AG04449 (cell line): ENCODE measurements at regions not wholly inside any gene's neighbourhood (a gene's known extent, or its start where the extent isn't known, plus 50 kb on each side); places are given as distances from the start of the nearest gene placed in this dataset.
"Not testable (repeated sequence)": the region's sequence is repeated elsewhere in the genome, so short reads cannot be mapped to it uniquely, and the experiment has no call there.

Experiments
- CTCF ChIA-PET: fragments of 350-600 bp; formaldehyde crosslinking; extraction: SDS; loops from one replicate; lab custom pipeline; 2021; ENCODE audit warnings: antibody characterized with exemption; lab: Yijun Ruan, JAX
- POLR2A ChIA-PET: fragments of 400-600, 350-600 bp; formaldehyde crosslinking; extraction: SDS; loops from one replicate; lab custom pipeline; 2020; ENCODE audit warnings: antibody characterized with exemption, inconsistent platforms; lab: Yijun Ruan, JAX
- DNase-seq: peaks from one replicate; pipeline ENCODE4 v3.0.0-alpha.2; 2010; ENCODE audit warnings: low read depth, low spot score
- H3K4me3 ChIP-seq: 2 replicates; pipeline ENCODE4 v1.5.1; 2011; ENCODE audit warnings: low read depth, mild to moderate bottlenecking, control low read depth, low read length
- CTCF ChIP-seq: IDR thresholded peaks from one replicate; pipeline ENCODE4 v1.5.1; 2011; ENCODE audit warnings: mild to moderate bottlenecking, moderate library complexity, low read length, control low read depth, inconsistent platforms; ENCODE audit not compliant: insufficient read depth; ENCODE audit errors: missing control alignments

- no peak for DNase-seq
- no peak for TF ChIP-seq CTCF
- POLR2A ChIA-PET = no interaction called here
- H3K4me3 ChIP-seq = no peak overlapping the region
- CTCF ChIA-PET = no interaction called here
These were observed 1178.7 kb downstream of the SUCLG1 start for GRCh38 chr2:83280391-83280790.

DNA sequence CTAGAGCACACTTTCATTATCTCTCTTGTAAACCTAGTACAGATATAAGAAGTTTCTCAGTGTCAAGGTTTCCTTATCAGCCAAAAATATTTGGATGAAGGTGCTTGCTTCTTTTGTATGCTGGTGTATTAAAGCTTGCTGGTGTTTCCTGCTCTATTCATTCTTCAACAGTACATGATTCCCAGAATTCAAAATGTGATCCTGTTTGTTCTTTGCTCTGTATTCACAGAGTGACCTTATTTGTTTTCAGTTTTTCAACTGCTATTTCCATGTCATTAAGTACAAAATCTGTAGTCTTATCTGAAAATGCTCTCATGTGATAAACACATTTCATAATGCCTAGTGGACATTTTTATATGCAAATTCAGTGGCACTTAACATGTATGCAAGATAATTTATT is 1185.8 kb downstream of the SUCLG1 start:
- DNase-seq = no peak
- ChIA-PET CTCF (no interaction called here), POLR2A (no interaction called here)
- TF ChIP-seq CTCF = no peak
- H3K4me3 ChIP-seq = no peak overlapping the region

- DNase-seq = no peak
- POLR2A ChIA-PET = no interaction called here
- no peak overlapping the region for H3K4me3 ChIP-seq
- CTCF ChIA-PET = no interaction called here
- TF ChIP-seq CTCF = no peak
These were observed 1197.4 kb downstream of the SUCLG1 start for GRCh38 chr2:83261591-83262136.

DNA sequence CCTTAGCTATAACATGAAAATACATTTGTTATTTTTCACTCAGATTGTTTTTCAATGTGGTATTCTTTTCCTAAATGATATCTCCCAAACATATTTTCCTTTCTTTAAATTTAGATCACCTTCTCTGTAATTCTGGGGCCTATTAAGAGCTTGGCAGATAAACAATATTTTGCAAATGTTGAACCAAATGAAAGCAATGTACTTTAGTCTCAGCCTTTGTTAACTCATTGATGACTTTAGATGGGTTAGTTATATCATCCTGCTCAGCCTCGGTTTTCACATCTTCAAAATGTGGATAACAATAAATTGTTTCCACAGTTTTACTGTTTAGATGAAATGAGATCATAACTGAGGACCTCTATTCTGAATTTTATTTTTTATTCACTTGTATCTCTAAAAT is 1205.2 kb downstream of the SUCLG1 start:
- no peak overlapping the region for H3K4me3 ChIP-seq
- POLR2A ChIA-PET = no interaction called here
- no peak for DNase-seq
- CTCF ChIA-PET = interaction anchor here (0.6 kb wide), 1 partner anchor 13 kb away, joined by 3 read pairs; no protein-coding TSS in a partner anchor
- no peak for TF ChIP-seq CTCF

DNA sequence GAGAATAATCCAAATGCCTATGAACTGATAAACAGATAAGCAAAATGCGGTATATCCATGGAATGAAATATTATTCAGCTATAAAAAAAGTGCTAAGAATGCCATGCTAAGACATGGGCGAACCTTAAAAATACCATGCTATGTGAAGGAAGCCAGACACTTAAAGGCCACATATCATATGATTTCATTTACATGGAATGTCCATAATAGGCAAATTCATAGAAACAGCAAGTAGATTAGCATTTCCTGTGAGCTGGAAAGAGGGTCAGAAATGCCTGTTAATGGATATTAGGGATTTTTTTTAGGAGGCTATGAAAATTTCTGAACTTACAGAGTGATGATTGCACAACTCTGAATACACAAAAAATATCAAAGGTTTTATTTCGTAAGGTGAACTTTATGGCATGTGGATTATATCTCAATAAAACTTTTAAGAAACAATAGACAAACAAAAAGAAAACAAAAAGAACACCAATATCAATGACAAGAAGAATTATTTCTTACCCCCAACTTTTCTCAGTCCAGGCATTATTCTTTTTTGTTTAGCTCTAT is 1207.7 kb downstream of the SUCLG1 start:
- POLR2A ChIA-PET = no interaction called here
- DNase-seq = no peak
- CTCF ChIA-PET = no interaction called here
- TF ChIP-seq CTCF = no peak
- H3K4me3 ChIP-seq = no peak overlapping the region

DNA sequence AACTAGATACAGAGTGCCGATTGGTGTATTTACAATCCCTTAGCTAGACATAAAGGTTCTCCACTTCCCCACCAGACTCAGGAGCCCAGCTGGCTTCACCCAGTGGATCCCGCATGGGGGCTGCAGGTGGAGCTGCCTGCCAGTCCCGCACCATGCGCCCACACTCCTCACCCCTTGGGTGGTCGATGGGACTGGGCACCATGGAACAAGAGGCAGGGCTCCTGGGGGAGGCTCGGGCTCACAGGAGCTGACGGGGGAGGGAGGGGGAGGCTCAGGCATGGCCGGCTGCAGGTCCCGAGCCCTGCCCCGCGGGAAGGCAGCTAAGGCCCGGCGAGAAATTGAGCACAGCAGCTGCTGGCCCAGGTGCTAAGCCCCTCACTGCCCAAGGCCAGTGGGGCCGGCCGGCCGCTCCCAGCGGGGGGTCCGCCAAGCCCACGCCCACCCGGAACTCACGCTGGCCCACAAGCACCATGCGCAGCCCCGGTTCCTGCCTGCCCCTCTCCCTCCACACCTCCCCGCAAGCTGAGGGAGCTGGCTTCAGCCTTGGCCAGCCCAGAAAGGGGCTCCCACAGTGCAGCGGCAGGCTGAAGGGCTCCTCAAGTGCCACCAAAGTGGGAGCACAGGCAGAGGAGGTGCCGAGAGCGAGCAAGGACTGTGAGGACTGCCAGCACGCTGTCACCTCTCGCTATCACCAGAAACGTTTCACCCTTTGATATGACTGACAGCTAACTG is 1213.1 kb downstream of the SUCLG1 start:
- CTCF ChIA-PET = not testable (repeated sequence)

More for the DNA sequence above, 1213.1 kb downstream of the SUCLG1 start:
- POLR2A ChIA-PET, DNase-seq, H3K4me3 ChIP-seq: not testable (repeated sequence)
